ENCODE measurements at regions not wholly inside any gene's neighbourhood (a gene's known extent, or its start where the extent isn't known, plus 50 kb on each side); places are given as distances from the start of the nearest gene placed in this dataset.

- DNase-seq (ENCODE audit: low spot score): no peak
- no peak overlapping the region for H3K27ac ChIP-seq
- CTCF ChIA-PET: interaction anchor here (0.6 kb wide), 1 partner anchor 559 kb away, joined by 3 read pairs; no protein-coding TSS in a partner anchor
- POLR2A ChIA-PET (ENCODE audit: low non-redundant PET): no interaction called here
- TF ChIP-seq, protein P1, sequence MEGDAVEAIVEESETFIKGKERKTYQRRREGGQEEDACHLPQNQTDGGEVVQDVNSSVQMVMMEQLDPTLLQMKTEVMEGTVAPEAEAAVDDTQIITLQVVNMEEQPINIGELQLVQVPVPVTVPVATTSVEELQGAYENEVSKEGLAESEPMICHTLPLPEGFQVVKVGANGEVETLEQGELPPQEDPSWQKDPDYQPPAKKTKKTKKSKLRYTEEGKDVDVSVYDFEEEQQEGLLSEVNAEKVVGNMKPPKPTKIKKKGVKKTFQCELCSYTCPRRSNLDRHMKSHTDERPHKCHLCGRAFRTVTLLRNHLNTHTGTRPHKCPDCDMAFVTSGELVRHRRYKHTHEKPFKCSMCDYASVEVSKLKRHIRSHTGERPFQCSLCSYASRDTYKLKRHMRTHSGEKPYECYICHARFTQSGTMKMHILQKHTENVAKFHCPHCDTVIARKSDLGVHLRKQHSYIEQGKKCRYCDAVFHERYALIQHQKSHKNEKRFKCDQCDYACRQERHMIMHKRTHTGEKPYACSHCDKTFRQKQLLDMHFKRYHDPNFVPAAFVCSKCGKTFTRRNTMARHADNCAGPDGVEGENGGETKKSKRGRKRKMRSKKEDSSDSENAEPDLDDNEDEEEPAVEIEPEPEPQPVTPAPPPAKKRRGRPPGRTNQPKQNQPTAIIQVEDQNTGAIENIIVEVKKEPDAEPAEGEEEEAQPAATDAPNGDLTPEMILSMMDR (conservative IDR thresholded peaks at IDR 0.05; ENCODE audit: low read depth): no peak
Measured at GRCh38 chr4:23166407-23166806, 473.7 kb downstream of the GBA3 start.

DNA sequence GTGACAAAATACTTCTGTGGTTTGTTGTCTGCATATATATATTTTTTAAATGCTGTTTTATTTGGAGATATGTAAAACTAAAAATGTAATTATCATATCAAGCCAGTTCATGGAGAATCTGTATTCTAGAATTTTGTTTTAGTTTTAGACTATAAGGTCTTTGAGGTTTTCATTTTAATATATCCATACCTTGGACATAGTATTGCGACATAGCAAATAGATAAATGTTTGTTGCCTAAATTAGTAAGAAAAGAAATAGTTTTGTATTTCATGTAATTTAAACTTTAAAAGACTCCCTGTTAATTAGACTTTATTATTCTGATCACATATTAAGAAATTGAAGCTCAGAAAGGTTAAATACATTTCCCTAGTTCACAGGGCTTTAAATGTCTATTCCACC, 472.9 kb downstream of the GBA3 start:
- CTCF ChIA-PET: interaction anchor here (0.6 kb wide), 1 partner anchor 558 kb away, joined by 3 read pairs; no protein-coding TSS in a partner anchor
- TF ChIP-seq, protein P1 (conservative IDR thresholded peaks at IDR 0.05; ENCODE audit: low read depth): no peak
- DNase-seq (ENCODE audit: low spot score): no peak
- H3K27ac ChIP-seq: no peak overlapping the region
- POLR2A ChIA-PET (ENCODE audit: low non-redundant PET): no interaction called here

- CTCF ChIA-PET: no interaction called here
- DNase-seq (ENCODE audit: low spot score): peak; percentile 6
- TF ChIP-seq, protein P1 (conservative IDR thresholded peaks at IDR 0.05; ENCODE audit: low read depth): no peak
- no peak overlapping the region for H3K27ac ChIP-seq
- POLR2A ChIA-PET (ENCODE audit: low non-redundant PET): no interaction called here
Measured at GRCh38 chr4:23163647-23164436, 471.1 kb downstream of the GBA3 start.

DNA sequence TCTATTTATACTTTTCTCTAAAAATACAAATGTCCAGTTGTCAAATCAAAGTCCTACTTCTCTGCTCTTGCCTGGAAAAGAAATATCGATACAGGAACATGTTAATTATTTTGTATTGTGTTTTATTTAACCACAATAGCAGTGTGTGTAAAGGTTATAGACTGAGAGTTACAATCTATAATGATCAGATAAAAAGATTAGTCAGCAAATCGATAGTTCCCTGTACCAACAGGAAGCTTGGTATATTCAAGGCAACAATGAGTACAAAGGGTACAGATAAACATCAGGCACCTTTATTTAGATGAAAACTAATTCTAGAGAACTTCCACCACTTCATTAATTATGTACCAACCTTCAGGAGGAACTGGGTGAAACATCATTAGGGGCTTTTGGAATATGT, 469.5 kb downstream of the GBA3 start:
- no peak for DNase-seq (ENCODE audit: low spot score)
- H3K27ac ChIP-seq: no peak overlapping the region
- TF ChIP-seq, protein P1 (conservative IDR thresholded peaks at IDR 0.05; ENCODE audit: low read depth): no peak
- ChIA-PET POLR2A (ENCODE audit: low non-redundant PET) (no interaction called here), CTCF (interaction anchor here (0.7 kb wide), 1 partner anchor 48 kb away, joined by 4 read pairs; no protein-coding TSS in a partner anchor)

GRCh38 chr4:23161787-23162186, 469.1 kb downstream of the GBA3 start:
- DNase-seq (ENCODE audit: low spot score): no peak
- H3K27ac ChIP-seq: no peak overlapping the region
- CTCF ChIA-PET: interaction anchor here (0.7 kb wide), 1 partner anchor 49 kb away, joined by 4 read pairs; no protein-coding TSS in a partner anchor
- POLR2A ChIA-PET (ENCODE audit: low non-redundant PET): no interaction called here
- TF ChIP-seq, protein P1 (conservative IDR thresholded peaks at IDR 0.05; ENCODE audit: low read depth): no peak

DNA sequence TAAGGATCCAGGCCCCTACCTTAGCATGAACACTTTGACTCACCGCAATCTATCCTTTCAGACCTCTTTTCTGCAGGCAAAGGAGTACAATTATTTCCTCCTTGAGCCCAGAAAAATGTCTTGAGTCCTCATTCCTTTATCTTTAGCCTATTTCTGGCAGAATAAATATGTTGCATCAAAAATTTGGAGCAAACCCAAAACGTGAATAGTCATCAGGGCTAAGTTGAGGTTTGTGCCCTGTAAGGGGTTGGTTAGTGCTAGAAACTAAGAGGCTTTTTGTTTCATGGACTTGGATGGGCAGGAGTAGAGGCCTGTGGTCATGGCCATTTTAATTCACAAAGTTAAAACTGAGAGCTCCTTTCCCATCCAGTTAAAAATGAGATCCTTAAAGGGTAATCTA, 460.3 kb downstream of the GBA3 start:
- no peak for DNase-seq (ENCODE audit: low spot score)
- ChIA-PET POLR2A (ENCODE audit: low non-redundant PET) (no interaction called here), CTCF (no interaction called here)
- TF ChIP-seq, protein P1 (conservative IDR thresholded peaks at IDR 0.05; ENCODE audit: low read depth): no peak
- no peak overlapping the region for H3K27ac ChIP-seq

Measured in RWPE1 (cell line).